Endodermal cell (in vitro differentiated cells): ENCODE measurements at regions not wholly inside any gene's neighbourhood (a gene's known extent, or its start where the extent isn't known, plus 50 kb on each side); places are given as distances from the start of the nearest gene placed in this dataset.

Source experiments
- DNase-seq: peaks from one replicate; pipeline ENCODE4 v3.0.0-alpha.2; 2017
- H3K27ac ChIP-seq: 2 replicates; pipeline ENCODE4 v1.5.1; 2013; ENCODE audit warnings: mild to moderate bottlenecking, low read depth, low read length, moderate library complexity
- H3K27me3 ChIP-seq: 2 replicates; pipeline ENCODE4 v1.6.1; 2013; ENCODE audit warnings: mild to moderate bottlenecking, low read length, moderate library complexity; ENCODE audit not compliant: insufficient read depth, control insufficient read depth, poor library complexity, severe bottlenecking
- H3K36me3 ChIP-seq: 2 replicates; pipeline ENCODE4 v1.7.0; 2013; ENCODE audit warnings: mild to moderate bottlenecking, low read length, moderate library complexity; ENCODE audit not compliant: control insufficient read depth, insufficient read depth
- H3K4me1 ChIP-seq: one replicate; pipeline ENCODE4 v1.7.0; 2013; ENCODE audit warnings: low read length; ENCODE audit not compliant: control insufficient read depth, insufficient read depth
- H3K4me3 ChIP-seq: 2 replicates; pipeline ENCODE4 v1.5.1; 2013; ENCODE audit warnings: mild to moderate bottlenecking, low read length, moderate library complexity
- H3K9ac ChIP-seq: 2 replicates; pipeline ENCODE4 v1.6.1; 2013; ENCODE audit warnings: mild to moderate bottlenecking, low read length, moderate library complexity; ENCODE audit not compliant: poor library complexity, severe bottlenecking; ENCODE audit errors: extremely low read depth
- H3K9me3 ChIP-seq: 2 replicates; pipeline ENCODE4 v1.6.1; 2013; ENCODE audit warnings: mild to moderate bottlenecking, low read length, moderate library complexity; ENCODE audit not compliant: control insufficient read depth
- H3K27ac Mint-ChIP-seq: 2 replicates; pipeline ENCODE4 v1.8.0; 2020; ENCODE audit warnings: mixed read lengths
- H3K27me3 Mint-ChIP-seq: 2 replicates; pipeline ENCODE4 v1.8.0; 2021; ENCODE audit warnings: mild to moderate bottlenecking, mixed read lengths; ENCODE audit not compliant: insufficient read depth
- H3K36me3 Mint-ChIP-seq: 2 replicates; pipeline ENCODE4 v1.8.0; 2020; ENCODE audit warnings: low read depth, mixed read lengths
- H3K4me1 Mint-ChIP-seq: 2 replicates; pipeline ENCODE4 v1.8.0; 2020; ENCODE audit warnings: mixed read lengths
- H3K4me3 Mint-ChIP-seq: 2 replicates; pipeline ENCODE4 v1.8.0; 2020; ENCODE audit warnings: mild to moderate bottlenecking, moderate library complexity, mixed read lengths
- H3K9me3 Mint-ChIP-seq: 2 replicates; pipeline ENCODE4 v1.8.0; 2020; ENCODE audit warnings: mild to moderate bottlenecking, mixed read lengths
- CTCF ChIP-seq: fragments of 200-600 bp; sonication (generic); conservative IDR thresholded peaks from 2 replicates; pipeline ENCODE4 v1.5.0; 2021; ENCODE audit warnings: antibody characterized with exemption, mild to moderate bottlenecking
- WGBS, 2 experiments: methylation state at CpG; one replicate each; pipeline versions ENCODE4 v1.1.5 to v1.1.7; 2013; ENCODE audit warnings: missing lambda C conversion rate in 2 of 2, mixed read lengths in 1 of 2; ENCODE audit not compliant: insufficient coverage in 1 of 2, insufficient read length in 1 of 2; 5-methylcytosine and 5-hydroxymethylcytosine counted together

GRCh38 chr7:3246127-3246526 lies 54.9 kb upstream of the SDK1 start:
- Histone ChIP-seq H3K27ac (no peak overlapping the region), H3K4me3 (no peak overlapping the region), H3K27me3 (no peaks in the 10 kb centered on the region), H3K9me3 (peaks cover 11% of the 10 kb centered on the region), H3K9ac (no peak overlapping the region), H3K4me1 (no peaks in the 10 kb centered on the region), H3K36me3 (no peaks in the 10 kb centered on the region)
- no peak for DNase-seq
- no peaks in the 10 kb centered on the region for H3K36me3 Mint-ChIP-seq
- H3K4me1 Mint-ChIP-seq, result peaks cover 28% of the 10 kb centered on the region
- H3K9me3 Mint-ChIP-seq, result peaks cover 15% of the 10 kb centered on the region
- peaks cover 13% of the 10 kb centered on the region for H3K27me3 Mint-ChIP-seq
- no peak overlapping the region for H3K4me3 Mint-ChIP-seq
- TF ChIP-seq CTCF, result no peak
- no peak overlapping the region for H3K27ac Mint-ChIP-seq
- WGBS, 2 experiments, result 83 to 92% methylated on average over 3 of the region's 3 CpGs

GRCh38 chr7:3246651-3247050 lies 54.4 kb upstream of the SDK1 start:
- H3K9me3 Mint-ChIP-seq, result peaks cover 17% of the 10 kb centered on the region
- peaks cover 11% of the 10 kb centered on the region for H3K9me3 ChIP-seq
- no peak overlapping the region for H3K27ac Mint-ChIP-seq
- H3K36me3 Mint-ChIP-seq, result no peaks in the 10 kb centered on the region
- H3K4me1 Mint-ChIP-seq, result peaks cover 28% of the 10 kb centered on the region
- H3K27me3 ChIP-seq, result no peaks in the 10 kb centered on the region
- no peak overlapping the region for H3K27ac ChIP-seq
- H3K4me3 ChIP-seq, result no peak overlapping the region
- no peak overlapping the region for H3K9ac ChIP-seq
- peaks cover 14% of the 10 kb centered on the region for H3K27me3 Mint-ChIP-seq
- no peak for TF ChIP-seq CTCF
- no peaks in the 10 kb centered on the region for H3K36me3 ChIP-seq
- DNase-seq, result no peak
- no peaks in the 10 kb centered on the region for H3K4me1 ChIP-seq
- WGBS, 2 experiments, result 91% methylated on average over 4 of the region's 4 CpGs; no CpG with 5 or more reads in 1 of the 2 experiments
- H3K4me3 Mint-ChIP-seq, result no peak overlapping the region

- Histone ChIP-seq H3K27me3 (no peaks in the 10 kb centered on the region), H3K9me3 (peaks cover 11% of the 10 kb centered on the region), H3K27ac (no peak overlapping the region), H3K9ac (no peak overlapping the region), H3K4me1 (no peaks in the 10 kb centered on the region), H3K36me3 (no peaks in the 10 kb centered on the region), H3K4me3 (no peak overlapping the region)
- Mint-ChIP-seq H3K36me3 (no peaks in the 10 kb centered on the region), H3K4me3 (no peak overlapping the region), H3K27me3 (peaks cover 34% of the 10 kb centered on the region), H3K4me1 (peaks cover 13% of the 10 kb centered on the region), H3K9me3 (peaks cover 20% of the 10 kb centered on the region), H3K27ac (no peak overlapping the region)
- TF ChIP-seq CTCF, result no peak
- no peak for DNase-seq
- 81 to 86% methylated on average over 3 to 5 of the region's 5 CpGs for WGBS, 2 experiments
These were observed 50.3 kb upstream of the SDK1 start for GRCh38 chr7:3250725-3251124.
